LNCaP clone FGC (cell line): ENCODE measurements at regions not wholly inside any gene's neighbourhood (a gene's known extent, or its start where the extent isn't known, plus 50 kb on each side); places are given as distances from the start of the nearest gene placed in this dataset.

ENCODE experiments used
- DNase-seq: peaks from one replicate; pipeline ENCODE4 v3.0.0-alpha.2; 2011; ENCODE audit warnings: low read depth
- H3K4me3 ChIP-seq: 2 replicates; pipeline ENCODE4 v1.5.1; 2011; ENCODE audit warnings: mild to moderate bottlenecking, low read depth, low read length, control low read depth
- CTCF ChIP-seq: IDR thresholded peaks from 2 replicates; pipeline ENCODE4 v1.5.1; 2012; ENCODE audit warnings: mild to moderate bottlenecking; ENCODE audit not compliant: control insufficient read depth, insufficient read depth; ENCODE audit errors: extremely low read depth

GRCh38 chr1:209367061-209367772 is 216.3 kb upstream of the CAMK1G start:
- H3K4me3 ChIP-seq, result no peak overlapping the region
- no peak for DNase-seq
- TF ChIP-seq CTCF, result no peak

GRCh38 chr1:209368864-209369598 is 214.5 kb upstream of the CAMK1G start:
- TF ChIP-seq CTCF, result no peak
- DNase-seq, result no peak
- H3K4me3 ChIP-seq, result no peak overlapping the region

DNA sequence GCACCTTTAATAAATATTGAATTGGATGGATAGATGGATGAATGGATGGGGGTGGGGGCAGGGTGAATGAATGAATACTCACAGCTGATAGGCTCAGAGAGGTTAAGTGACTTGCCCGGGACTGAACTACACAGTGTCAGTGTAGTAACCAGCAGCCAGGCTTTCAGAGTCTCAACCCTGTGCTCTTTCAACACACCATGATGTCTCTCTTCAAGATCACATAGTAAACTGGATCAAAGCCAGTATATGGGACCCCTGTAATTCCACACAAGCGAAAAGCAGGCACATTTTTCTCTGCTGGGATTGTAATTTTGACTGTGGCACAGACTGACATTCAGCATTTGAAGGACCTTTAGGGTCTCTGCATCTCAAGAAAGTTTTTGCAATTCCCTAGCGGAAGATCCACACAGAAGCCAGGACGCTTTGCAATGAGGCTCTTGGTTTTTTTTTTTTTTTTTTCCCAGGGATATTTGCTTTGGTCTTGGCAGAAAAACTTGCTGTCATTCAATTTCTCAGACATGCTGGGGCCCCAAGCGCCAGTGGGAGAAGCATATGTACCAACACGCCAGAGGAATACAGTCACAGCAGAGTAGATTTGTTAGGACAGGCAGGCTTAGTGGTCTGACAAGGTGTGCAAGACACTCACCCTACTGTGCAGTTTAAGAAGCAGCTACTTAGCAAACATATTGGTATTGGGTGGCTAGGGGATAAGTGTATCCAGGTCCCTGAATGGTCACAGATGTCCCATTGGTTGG is 213.1 kb upstream of the CAMK1G start:
- H3K4me3 ChIP-seq, result no peak overlapping the region
- DNase-seq, result no peak
- TF ChIP-seq CTCF, result no peak

DNA sequence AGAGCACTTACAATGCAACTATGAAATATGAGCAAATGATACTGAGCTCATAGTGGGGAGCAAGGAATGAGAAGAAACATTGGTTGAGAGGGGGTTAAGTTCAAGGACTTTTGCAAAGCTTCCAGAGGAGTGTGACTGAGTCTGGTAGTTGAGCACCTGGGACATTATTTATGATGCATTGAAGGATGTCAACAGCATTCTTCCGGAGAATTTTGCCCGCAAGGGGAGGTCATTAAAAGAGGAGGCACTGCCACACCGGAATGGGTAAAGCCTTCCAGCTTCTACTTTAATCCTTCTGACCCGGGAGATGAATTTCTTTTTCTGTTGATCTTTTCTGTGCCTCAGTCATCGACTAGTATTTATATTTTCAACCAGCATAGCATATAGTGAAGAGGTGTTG is 208.4 kb upstream of the CAMK1G start:
- TF ChIP-seq CTCF, result no peak
- no peak overlapping the region for H3K4me3 ChIP-seq
- DNase-seq, result no peak

DNA sequence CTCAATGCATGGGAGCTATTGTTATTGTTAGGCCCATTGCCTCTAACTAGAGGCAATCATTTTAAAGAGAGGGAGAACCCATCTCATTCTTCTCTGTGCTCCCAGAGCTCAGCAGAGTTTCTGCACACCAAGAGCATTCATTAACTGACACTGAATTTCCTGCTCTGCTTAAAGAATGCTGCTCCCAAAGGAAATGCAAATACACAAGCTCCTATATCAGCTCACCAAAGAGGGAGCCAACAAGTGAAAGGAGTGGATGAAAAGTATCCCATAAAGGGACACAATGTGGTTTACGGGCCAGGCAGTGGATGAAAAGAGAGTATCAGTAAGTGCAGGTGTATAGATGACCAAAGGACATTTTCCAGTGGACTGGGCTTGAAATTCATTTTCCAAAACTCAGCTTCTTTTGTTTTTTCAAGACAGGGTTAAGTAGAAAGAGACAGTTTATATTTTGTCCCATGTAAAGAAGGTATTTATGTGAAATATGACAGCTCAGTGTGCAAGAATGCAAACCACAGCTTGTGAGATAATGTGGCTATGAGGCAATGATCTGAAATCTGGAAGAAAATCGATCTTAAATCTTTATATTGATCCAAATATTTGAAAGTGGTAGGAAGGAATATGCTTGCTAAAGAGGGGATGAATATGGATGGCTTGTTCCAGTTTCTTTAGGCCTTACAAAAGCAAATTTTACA is 207.7 kb upstream of the CAMK1G start:
- no peak overlapping the region for H3K4me3 ChIP-seq
- no peak for TF ChIP-seq CTCF
- DNase-seq, result no peak

GRCh38 chr1:209376774-209377173 is 206.7 kb upstream of the CAMK1G start:
- no peak for DNase-seq
- no peak for TF ChIP-seq CTCF
- no peak overlapping the region for H3K4me3 ChIP-seq
